ENCODE measurements at regions not wholly inside any gene's neighbourhood (a gene's known extent, or its start where the extent isn't known, plus 50 kb on each side); places are given as distances from the start of the nearest gene placed in this dataset.

DNA sequence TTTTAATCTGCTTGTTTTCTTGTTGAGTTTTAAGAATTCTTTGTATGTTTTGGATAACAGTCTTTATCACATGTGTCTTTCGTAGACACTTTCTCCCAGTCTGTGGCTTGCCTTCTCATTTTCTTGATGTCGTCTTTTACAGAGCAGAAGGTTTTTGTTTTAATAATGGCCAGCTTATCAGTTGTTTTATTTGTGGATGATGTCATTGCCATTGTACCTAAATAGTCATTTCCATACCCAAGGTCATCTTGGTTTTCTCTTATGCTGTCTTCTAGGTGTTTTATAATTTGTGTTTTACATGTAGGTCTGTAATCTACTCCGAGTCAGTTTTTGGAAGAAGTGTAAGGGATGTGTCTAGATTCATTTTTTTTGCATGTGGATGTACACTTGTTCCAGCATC is 159.6 kb upstream of the NUDT6 start:
- Histone ChIP-seq H3K9ac (ENCODE audit: low read depth in 1 of 2, low read length in 2 of 2) (no peak overlapping the region), H3K27me3 (ENCODE audit: control insufficient read depth in 1 of 2, insufficient read depth in 2 of 2, low read length in 2 of 2) (no peaks in the 10 kb centered on the region), H3K4me3 (ENCODE audit: low read depth in 1 of 2, low read length in 2 of 2) (no peak overlapping the region), H3K4me1 (ENCODE audit: control insufficient read depth in 1 of 2, insufficient read depth in 2 of 2, low read length in 2 of 2) (no peaks in the 10 kb centered on the region), H3K27ac (ENCODE audit: low read depth, low read length) (no peak overlapping the region), H3K36me3 (ENCODE audit: control insufficient read depth in 1 of 2, insufficient read depth in 2 of 2, low read length in 2 of 2) (no peaks in the 10 kb centered on the region), H3K9me3 (ENCODE audit: control insufficient read depth in 1 of 2, low read length in 2 of 2) (no peaks in the 10 kb centered on the region)

DNA sequence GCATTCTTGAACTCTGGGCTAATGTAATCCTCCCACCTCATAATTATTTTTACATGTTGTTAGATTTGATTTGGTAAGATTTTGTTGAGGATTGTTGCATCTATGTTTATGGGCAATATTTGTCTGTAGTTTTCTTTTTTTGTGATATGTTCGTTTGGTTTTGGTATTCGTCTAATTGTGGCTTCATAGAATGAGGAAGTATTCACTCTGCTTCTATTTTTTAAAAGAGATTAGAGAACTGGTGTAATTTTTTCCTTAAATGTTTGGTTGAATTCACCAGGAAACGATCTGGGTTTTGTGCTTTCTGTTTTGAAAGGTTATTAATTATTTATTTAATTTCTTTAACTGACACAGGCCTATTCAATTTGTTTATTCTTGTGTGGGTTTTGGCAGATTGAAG is 161.2 kb upstream of the NUDT6 start:
- Histone ChIP-seq H3K4me1 (ENCODE audit: control insufficient read depth in 1 of 2, insufficient read depth in 2 of 2, low read length in 2 of 2) (no peaks in the 10 kb centered on the region), H3K36me3 (ENCODE audit: control insufficient read depth in 1 of 2, insufficient read depth in 2 of 2, low read length in 2 of 2) (no peaks in the 10 kb centered on the region), H3K27ac (ENCODE audit: low read depth, low read length) (no peak overlapping the region), H3K9ac (ENCODE audit: low read depth in 1 of 2, low read length in 2 of 2) (no peak overlapping the region), H3K4me3 (ENCODE audit: low read depth in 1 of 2, low read length in 2 of 2) (no peak overlapping the region), H3K27me3 (ENCODE audit: control insufficient read depth in 1 of 2, insufficient read depth in 2 of 2, low read length in 2 of 2) (no peaks in the 10 kb centered on the region), H3K9me3 (ENCODE audit: control insufficient read depth in 1 of 2, low read length in 2 of 2) (no peaks in the 10 kb centered on the region)

DNA sequence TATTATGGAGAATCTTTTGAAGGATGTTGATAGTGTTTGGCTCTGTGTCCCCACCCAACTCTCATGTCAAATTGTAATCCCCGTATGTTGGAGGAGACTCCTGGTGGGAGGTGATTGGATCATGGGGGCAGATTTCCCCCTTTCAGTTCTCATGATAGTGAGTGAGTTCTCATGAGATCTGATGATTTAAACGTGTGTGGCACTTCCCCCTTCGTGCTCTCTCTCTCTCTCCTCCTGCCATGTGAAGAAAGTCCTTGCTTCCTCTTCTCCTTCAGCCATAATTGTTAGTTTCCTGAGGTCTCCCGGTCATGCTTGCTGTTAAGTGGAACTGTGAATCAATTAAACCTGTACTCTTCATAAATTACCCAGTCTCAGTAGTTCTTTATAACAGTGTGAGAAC is 166.1 kb upstream of the NUDT6 start:
- H3K27ac ChIP-seq (ENCODE audit: low read depth, low read length), result no peak overlapping the region
- H3K4me3 ChIP-seq (ENCODE audit: low read depth in 1 of 2, low read length in 2 of 2), result no peak overlapping the region
- H3K27me3 ChIP-seq (ENCODE audit: control insufficient read depth in 1 of 2, insufficient read depth in 2 of 2, low read length in 2 of 2), result no peaks in the 10 kb centered on the region
- no peaks in the 10 kb centered on the region for H3K9me3 ChIP-seq (ENCODE audit: control insufficient read depth in 1 of 2, low read length in 2 of 2)
- no peaks in the 10 kb centered on the region for H3K4me1 ChIP-seq (ENCODE audit: control insufficient read depth in 1 of 2, insufficient read depth in 2 of 2, low read length in 2 of 2)
- peaks cover 4 to 6% of the 10 kb centered on the region in 2 donors for H3K36me3 ChIP-seq (ENCODE audit: control insufficient read depth in 1 of 2, insufficient read depth in 2 of 2, low read length in 2 of 2)
- no peak overlapping the region for H3K9ac ChIP-seq (ENCODE audit: low read depth in 1 of 2, low read length in 2 of 2)

DNA sequence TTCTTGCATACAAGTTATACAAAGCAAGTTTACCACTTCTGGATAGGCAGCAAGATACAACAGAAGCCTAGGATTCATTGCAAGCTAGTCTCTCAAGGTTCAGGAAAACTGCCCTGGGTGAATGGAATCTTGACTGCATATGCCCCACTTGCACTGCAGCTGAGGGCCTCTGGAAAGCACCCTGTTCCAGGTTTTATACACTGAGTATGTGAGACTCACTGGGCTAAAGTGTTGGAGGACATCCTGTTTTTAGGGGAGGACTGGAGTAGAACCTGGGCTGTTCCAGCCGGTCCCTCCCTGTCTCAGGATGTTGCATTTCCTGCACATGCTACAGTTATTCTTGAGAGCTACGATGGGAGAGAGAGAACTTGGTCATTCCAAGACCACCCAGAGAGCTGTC is 168.5 kb upstream of the NUDT6 start:
- Histone ChIP-seq H3K9ac (ENCODE audit: low read depth in 1 of 2, low read length in 2 of 2) (no peak overlapping the region), H3K27ac (ENCODE audit: low read depth, low read length) (no peak overlapping the region), H3K36me3 (ENCODE audit: control insufficient read depth in 1 of 2, insufficient read depth in 2 of 2, low read length in 2 of 2) (peaks cover 4 to 6% of the 10 kb centered on the region in 2 donors), H3K9me3 (ENCODE audit: control insufficient read depth in 1 of 2, low read length in 2 of 2) (no peaks in the 10 kb centered on the region), H3K4me1 (ENCODE audit: control insufficient read depth in 1 of 2, insufficient read depth in 2 of 2, low read length in 2 of 2) (no peaks in the 10 kb centered on the region), H3K4me3 (ENCODE audit: low read depth in 1 of 2, low read length in 2 of 2) (no peak overlapping the region), H3K27me3 (ENCODE audit: control insufficient read depth in 1 of 2, insufficient read depth in 2 of 2, low read length in 2 of 2) (no peaks in the 10 kb centered on the region)

DNA sequence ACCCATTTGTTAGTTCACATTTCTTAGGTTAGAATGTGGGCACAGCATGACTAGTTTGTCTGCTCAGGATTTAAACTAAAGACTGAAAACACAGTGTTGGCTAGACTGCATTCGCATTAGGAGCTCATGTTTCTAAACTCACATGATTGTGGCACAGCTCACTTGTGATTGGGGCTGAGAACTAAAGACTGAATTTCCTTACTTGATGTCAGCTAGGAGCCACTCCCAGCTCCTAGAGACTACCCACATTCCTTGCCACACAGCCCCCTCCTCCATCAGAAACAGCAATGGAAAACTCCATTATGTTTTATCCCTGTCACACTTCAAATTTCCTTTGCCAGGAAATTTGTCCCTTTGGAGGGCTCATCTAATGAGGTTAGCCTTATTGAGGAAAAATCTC is 170.2 kb upstream of the NUDT6 start:
- no peak overlapping the region for H3K27ac ChIP-seq (ENCODE audit: low read depth, low read length)
- H3K27me3 ChIP-seq (ENCODE audit: control insufficient read depth in 1 of 2, insufficient read depth in 2 of 2, low read length in 2 of 2), result no peaks in the 10 kb centered on the region
- H3K9ac ChIP-seq (ENCODE audit: low read depth in 1 of 2, low read length in 2 of 2), result no peak overlapping the region

DNA sequence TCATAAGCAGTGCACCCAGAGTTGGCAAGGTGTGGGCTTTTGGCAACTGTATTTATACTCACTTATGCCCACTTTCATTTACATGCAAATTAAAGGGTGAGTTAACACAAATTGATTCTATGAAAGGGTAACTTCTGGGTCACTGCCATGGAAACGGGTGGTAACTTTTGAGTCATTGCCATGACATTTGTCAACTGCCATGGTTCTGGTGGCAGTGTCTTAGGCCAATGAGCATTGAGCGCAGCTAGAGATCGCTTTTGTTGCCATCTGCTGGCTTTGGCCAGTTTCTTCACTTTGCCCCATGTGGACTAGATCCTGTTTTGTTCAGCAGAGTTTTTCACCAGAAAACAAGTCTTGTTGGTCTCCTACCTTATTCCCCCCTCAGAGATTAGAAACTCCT is 170.8 kb upstream of the NUDT6 start:
- peaks cover 4 to 6% of the 10 kb centered on the region in 2 donors for H3K36me3 ChIP-seq (ENCODE audit: control insufficient read depth in 1 of 2, insufficient read depth in 2 of 2, low read length in 2 of 2)
- no peaks in the 10 kb centered on the region for H3K9me3 ChIP-seq (ENCODE audit: control insufficient read depth in 1 of 2, low read length in 2 of 2)

More for the DNA sequence above, 170.2 kb upstream of the NUDT6 start:
- Histone ChIP-seq H3K9me3 (ENCODE audit: control insufficient read depth in 1 of 2, low read length in 2 of 2) (no peaks in the 10 kb centered on the region), H3K36me3 (ENCODE audit: control insufficient read depth in 1 of 2, insufficient read depth in 2 of 2, low read length in 2 of 2) (peaks cover 4 to 6% of the 10 kb centered on the region in 2 donors), H3K4me1 (ENCODE audit: control insufficient read depth in 1 of 2, insufficient read depth in 2 of 2, low read length in 2 of 2) (no peaks in the 10 kb centered on the region), H3K4me3 (ENCODE audit: low read depth in 1 of 2, low read length in 2 of 2) (no peak overlapping the region)

DNA sequence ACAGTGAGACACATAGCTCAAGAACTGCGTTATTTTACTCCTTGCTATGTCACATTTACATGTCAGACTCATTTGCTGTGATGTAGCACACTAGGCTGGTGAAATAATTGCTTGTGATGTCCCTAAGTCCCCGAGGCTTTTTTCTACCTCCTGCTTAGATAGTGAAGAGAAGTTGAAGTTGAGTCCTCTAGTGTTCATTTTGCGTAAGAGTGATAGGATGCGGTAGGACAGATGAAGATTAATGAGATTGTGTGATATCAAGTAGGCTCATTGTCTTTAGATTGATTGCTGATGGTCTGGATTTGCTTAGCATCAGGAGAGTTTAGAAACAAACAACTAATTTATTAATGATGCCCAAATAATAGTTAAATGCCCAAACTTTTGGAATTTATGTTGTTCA is 173.6 kb upstream of the NUDT6 start:
- peaks cover under 1 to 2% of the 10 kb centered on the region in 2 donors for H3K36me3 ChIP-seq (ENCODE audit: control insufficient read depth in 1 of 2, insufficient read depth in 2 of 2, low read length in 2 of 2)
- no peak overlapping the region for H3K9ac ChIP-seq (ENCODE audit: low read depth in 1 of 2, low read length in 2 of 2)
- no peak overlapping the region for H3K4me3 ChIP-seq (ENCODE audit: low read depth in 1 of 2, low read length in 2 of 2)
- H3K27ac ChIP-seq (ENCODE audit: low read depth, low read length), result no peak overlapping the region
- H3K27me3 ChIP-seq (ENCODE audit: control insufficient read depth in 1 of 2, insufficient read depth in 2 of 2, low read length in 2 of 2), result no peaks in the 10 kb centered on the region
- no peaks in the 10 kb centered on the region for H3K4me1 ChIP-seq (ENCODE audit: control insufficient read depth in 1 of 2, insufficient read depth in 2 of 2, low read length in 2 of 2)
- no peaks in the 10 kb centered on the region for H3K9me3 ChIP-seq (ENCODE audit: control insufficient read depth in 1 of 2, low read length in 2 of 2)

More for the DNA sequence above, 170.8 kb upstream of the NUDT6 start:
- Histone ChIP-seq H3K27ac (ENCODE audit: low read depth, low read length) (no peak overlapping the region), H3K4me3 (ENCODE audit: low read depth in 1 of 2, low read length in 2 of 2) (no peak overlapping the region), H3K9ac (ENCODE audit: low read depth in 1 of 2, low read length in 2 of 2) (no peak overlapping the region), H3K27me3 (ENCODE audit: control insufficient read depth in 1 of 2, insufficient read depth in 2 of 2, low read length in 2 of 2) (no peaks in the 10 kb centered on the region), H3K4me1 (ENCODE audit: control insufficient read depth in 1 of 2, insufficient read depth in 2 of 2, low read length in 2 of 2) (no peaks in the 10 kb centered on the region)

DNA sequence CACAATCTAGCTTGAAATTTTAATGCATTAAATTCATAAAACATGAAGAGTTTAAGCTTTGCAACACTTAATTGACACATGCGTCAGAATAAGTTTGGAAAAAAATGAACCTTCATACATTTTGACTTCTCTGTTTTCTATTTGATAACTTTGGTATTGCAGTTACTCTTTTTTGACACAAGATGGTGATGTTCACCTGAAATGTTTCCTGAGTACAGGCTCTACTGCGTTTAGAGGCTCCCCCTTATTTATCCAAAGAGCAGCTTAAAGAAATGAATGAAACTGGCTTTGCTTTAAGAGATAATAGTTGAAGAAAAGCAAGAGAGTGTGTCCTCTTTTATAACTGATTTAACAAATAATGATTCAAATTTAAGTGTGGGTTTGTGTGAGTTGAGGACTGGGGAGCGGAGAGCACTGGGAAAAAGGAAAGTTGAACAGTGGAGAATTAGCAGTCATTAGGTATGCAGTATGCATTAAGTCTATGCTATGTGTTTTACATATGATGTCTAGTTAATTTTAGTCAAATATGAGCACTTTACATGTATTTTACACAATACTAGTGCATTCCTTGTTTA is 180.6 kb upstream of the NUDT6 start:
- Histone ChIP-seq H3K27me3 (ENCODE audit: control insufficient read depth in 1 of 2, insufficient read depth in 2 of 2, low read length in 2 of 2) (no peaks in the 10 kb centered on the region), H3K4me1 (ENCODE audit: control insufficient read depth in 1 of 2, insufficient read depth in 2 of 2, low read length in 2 of 2) (no peaks in the 10 kb centered on the region), H3K9me3 (ENCODE audit: control insufficient read depth in 1 of 2, low read length in 2 of 2) (no peaks in the 10 kb centered on the region), H3K36me3 (ENCODE audit: control insufficient read depth in 1 of 2, insufficient read depth in 2 of 2, low read length in 2 of 2) (peaks cover 0 to 4% of the 10 kb centered on the region in 2 donors), H3K27ac (ENCODE audit: low read depth, low read length) (no peak overlapping the region), H3K9ac (ENCODE audit: low read depth in 1 of 2, low read length in 2 of 2) (no peak overlapping the region), H3K4me3 (ENCODE audit: low read depth in 1 of 2, low read length in 2 of 2) (no peak overlapping the region)

DNA sequence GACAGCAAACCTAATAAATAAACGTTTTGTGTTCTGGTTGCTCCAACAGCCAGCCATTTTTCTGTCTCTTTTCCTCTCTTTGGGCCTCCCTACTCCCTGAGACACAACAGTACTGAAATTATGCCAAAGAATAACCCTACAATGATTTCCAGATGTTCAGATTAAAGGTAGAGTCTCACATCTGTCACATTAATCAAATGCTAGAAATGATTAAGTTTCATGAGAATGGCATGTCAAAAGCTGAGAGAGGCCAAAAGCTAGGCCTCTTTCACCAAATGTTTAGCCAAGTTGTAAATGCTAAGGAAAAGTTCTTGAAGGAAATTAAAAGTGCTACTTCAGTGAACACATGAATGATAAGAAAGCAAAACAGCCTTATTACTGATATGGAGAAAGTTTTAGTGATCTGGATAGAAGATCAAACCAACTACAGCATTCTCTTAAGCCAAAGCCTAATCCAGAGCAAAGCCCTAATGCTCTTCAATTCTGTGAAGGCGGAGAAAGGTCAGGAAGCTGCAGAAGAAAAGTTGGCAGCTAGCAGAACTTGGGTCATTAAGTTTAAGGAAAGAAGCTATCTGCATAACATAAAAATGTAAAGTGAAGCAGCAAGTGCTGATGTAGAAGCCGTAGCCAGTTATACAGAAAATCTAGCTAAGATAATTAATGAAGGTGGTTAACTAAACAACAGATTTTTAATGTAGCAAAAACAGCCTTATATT is 182.1 kb upstream of the NUDT6 start:
- H3K27me3 ChIP-seq (ENCODE audit: control insufficient read depth in 1 of 2, insufficient read depth in 2 of 2, low read length in 2 of 2), result no peaks in the 10 kb centered on the region
- no peak overlapping the region for H3K4me3 ChIP-seq (ENCODE audit: low read depth in 1 of 2, low read length in 2 of 2)
- no peak overlapping the region for H3K27ac ChIP-seq (ENCODE audit: low read depth, low read length)
- H3K9me3 ChIP-seq (ENCODE audit: control insufficient read depth in 1 of 2, low read length in 2 of 2), result no peaks in the 10 kb centered on the region
- H3K36me3 ChIP-seq (ENCODE audit: control insufficient read depth in 1 of 2, insufficient read depth in 2 of 2, low read length in 2 of 2), result peaks cover 0 to 4% of the 10 kb centered on the region in 2 donors
- no peak overlapping the region for H3K9ac ChIP-seq (ENCODE audit: low read depth in 1 of 2, low read length in 2 of 2)
- no peaks in the 10 kb centered on the region for H3K4me1 ChIP-seq (ENCODE audit: control insufficient read depth in 1 of 2, insufficient read depth in 2 of 2, low read length in 2 of 2)

DNA sequence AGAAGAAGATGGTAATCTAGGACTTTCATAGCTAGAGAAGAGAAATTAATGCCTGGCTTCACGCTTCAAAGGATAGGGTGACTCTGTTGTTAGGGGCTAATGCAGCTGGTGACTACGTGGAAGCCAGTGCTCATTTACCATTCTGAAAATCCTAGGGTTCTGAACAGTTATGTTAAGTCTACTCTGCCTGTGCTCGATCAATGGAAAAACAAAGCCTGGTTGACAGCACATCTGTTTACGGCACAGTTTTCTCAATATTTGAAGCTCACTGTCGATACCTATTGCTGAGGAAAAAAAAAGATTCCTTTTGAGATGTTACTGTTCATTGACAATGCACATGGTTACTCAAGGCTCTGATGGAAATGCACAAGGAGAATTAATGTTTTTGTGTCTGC is 182.6 kb upstream of the NUDT6 start:
- Histone ChIP-seq H3K36me3 (ENCODE audit: control insufficient read depth in 1 of 2, insufficient read depth in 2 of 2, low read length in 2 of 2) (peaks cover 0 to 4% of the 10 kb centered on the region in 2 donors), H3K27me3 (ENCODE audit: control insufficient read depth in 1 of 2, insufficient read depth in 2 of 2, low read length in 2 of 2) (no peaks in the 10 kb centered on the region), H3K9me3 (ENCODE audit: control insufficient read depth in 1 of 2, low read length in 2 of 2) (no peaks in the 10 kb centered on the region), H3K9ac (ENCODE audit: low read depth in 1 of 2, low read length in 2 of 2) (no peak overlapping the region), H3K27ac (ENCODE audit: low read depth, low read length) (no peak overlapping the region), H3K4me1 (ENCODE audit: control insufficient read depth in 1 of 2, insufficient read depth in 2 of 2, low read length in 2 of 2) (no peaks in the 10 kb centered on the region), H3K4me3 (ENCODE audit: low read depth in 1 of 2, low read length in 2 of 2) (no peak overlapping the region)

Data from duodenal mucosa (tissue), 2 donors.